CD4-positive, alpha-beta T cell treated with Interleukin-6 for 4 hours (primary cell): ENCODE measurements at regions not wholly inside any gene's neighbourhood (a gene's known extent, or its start where the extent isn't known, plus 50 kb on each side); places are given as distances from the start of the nearest gene placed in this dataset.

ENCODE experiments used
- DNase-seq: peaks from one replicate; pipeline ENCODE4 v3.0.0-alpha.2; 2020; ENCODE audit warnings: mixed read lengths

DNA sequence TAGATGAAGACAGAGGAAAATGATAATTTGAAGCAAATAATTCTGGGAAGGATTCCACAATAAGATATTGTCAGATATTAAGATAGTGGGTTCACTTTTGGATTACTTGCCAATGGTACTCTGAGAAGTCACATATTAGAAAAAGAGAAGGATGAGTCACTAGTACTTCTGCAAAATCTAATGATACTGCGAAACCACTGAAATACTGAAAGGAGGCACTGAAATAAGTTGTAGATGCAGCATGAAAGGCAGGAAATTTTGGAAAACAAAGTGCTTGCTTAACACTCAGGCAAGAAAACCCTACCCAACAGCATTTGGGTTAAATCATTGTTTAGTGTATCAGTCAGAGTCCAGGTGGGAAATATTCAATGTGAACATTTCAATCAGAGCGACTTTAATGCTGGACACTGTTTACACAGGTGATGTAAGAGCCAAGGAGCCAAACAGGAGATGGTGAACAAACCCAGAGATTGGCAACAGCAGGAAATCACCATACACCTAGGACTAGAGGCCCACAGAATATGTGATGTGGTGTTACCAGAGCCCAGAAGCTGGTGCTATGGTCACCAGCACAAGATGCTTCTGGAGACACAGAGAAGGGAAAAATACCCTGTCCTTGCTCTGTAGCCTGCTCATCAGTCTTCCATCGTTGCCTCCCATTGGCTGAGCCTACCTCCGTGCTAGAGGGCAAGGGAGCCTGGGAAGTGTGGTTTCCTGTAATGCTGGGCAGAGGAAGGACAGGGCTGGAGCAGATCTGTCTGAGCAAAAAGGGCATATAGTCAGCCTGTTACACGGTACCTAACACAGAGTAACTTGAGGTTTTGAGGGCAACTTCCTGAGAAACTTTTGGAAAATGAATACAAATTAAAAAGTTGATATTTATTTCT lies 204.7 kb upstream of the ITGA4 start:
- no peak for DNase-seq

DNA sequence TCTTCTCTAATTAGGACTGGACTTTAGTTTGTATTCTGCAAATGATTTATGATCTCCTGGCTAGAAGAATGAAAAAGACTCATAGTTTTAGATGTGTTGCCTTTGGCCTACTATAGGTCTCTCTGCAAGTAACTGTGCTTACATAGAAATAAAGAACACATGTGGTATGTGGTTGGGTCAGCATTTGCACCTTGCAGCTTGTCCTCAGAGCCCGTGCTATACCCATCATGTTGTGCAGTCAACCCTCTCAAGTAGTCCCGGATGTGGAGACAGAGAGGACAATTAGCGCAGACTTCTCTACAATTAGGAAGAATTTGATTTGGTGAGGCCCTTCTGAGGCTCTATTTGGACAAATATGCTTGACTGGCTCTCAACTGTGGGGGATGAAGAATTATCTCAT lies 203.7 kb upstream of the ITGA4 start:
- DNase-seq: no peak

DNA sequence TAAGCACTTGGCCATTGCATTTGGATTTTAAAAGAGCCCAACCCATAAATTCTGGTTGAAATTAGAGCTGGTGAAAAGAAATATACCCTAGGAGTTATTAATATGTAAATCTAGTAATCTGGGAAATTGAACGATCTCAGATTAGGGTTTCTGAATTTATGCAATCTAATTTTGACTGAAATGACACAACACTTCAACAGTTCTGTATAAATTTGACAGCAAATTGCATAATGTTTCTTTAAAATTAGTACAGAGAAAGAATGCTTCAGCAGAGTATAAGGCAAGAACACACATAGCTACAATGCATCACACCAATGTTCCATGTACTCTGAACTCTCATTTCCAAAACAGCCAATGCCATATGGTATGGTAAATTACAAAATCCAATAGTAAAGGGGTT lies 201.5 kb upstream of the ITGA4 start:
- no peak for DNase-seq

DNA sequence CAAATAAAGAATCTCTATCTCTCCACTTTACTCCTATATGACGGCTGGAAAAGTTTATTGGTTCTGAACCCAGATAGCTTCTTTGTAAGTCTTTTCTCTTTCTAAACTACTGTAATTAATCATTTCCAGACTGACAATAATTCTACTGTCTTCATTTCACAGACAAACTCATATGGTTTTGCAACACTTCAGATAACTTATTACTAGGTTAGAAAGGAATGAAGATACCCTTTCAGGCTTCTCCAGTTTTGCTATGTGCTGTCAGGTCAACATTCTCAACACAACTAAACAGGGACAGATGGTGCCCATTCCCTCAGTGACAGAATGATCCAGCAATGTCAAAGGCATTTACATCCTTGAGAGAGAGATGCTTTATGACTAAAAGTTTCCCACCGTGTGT lies 198.5 kb upstream of the ITGA4 start:
- no peak for DNase-seq

DNA sequence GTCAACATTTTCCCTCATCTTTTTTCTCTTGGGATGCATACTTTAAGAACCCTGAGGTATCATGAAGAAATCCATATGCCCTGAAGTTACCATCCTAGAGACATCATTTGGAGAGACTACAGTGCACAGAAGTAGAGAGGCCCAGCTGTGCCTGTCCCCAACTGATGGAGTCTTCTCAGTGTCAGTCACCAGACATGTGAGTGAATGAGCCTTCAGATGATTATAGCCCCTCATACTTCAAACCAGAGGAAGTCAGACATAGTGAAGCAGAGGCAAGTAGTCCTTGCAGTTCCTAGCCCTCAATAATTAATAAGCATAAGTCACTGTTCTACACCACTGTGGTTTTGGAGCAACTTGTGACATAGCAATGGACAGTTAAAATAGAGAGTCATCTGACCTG lies 194.4 kb upstream of the ITGA4 start:
- DNase-seq: no peak

DNA sequence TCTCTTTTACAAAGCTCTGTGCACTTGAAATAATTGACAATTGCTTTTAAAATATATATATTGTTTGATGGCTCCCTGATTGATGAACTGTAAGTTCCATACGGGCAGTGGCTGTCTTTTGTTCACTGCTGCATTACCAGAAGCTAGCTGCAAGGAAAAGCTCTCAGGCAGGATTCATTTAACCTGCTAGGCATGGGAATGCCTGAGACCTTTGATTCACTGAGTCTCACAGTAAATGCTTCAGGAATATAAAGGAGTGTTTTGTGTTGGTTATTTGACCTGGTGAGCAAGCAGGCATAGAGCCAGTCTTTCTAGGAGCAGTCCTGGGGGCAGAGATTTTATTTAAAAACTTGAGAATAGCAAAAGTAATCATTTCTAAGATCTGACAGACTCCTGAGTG lies 193.2 kb upstream of the ITGA4 start:
- no peak for DNase-seq

DNA sequence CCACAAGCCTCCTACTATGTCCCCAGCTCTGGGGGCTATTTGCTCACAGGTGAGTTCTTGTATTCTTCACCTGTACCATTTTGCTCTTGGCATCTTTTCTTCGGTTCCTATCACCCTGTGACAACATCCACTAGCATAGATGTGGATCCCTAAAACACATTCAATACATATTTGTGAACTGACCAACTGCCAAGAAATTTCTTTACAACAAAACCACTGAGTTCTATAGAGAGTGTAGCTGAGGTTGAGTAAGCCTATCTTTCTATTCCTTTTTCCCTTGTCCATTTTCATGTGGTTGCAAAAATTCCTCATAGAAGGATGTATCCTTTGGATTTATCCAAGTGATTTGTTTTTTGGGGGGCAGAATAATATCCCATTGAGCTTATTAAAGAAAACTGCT lies 192.7 kb upstream of the ITGA4 start:
- no peak for DNase-seq

DNA sequence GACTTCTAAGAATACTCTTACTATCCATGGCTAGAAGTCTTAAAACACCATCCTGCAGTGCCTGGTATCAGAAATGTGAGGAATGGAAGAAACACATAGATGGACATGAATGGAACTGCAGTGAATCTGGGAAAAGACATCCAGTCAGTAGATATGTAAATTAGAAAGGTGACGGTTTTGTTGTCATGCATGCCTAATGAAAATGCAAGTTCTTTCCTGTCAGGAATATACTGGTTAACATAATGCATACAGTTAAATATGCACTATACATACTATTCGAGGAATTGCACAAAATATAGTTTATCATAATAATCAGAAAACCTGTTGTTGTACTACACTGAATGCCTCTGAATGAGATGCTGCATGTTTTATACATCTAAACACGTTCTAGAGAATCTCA lies 190.6 kb upstream of the ITGA4 start:
- DNase-seq: no peak

DNA sequence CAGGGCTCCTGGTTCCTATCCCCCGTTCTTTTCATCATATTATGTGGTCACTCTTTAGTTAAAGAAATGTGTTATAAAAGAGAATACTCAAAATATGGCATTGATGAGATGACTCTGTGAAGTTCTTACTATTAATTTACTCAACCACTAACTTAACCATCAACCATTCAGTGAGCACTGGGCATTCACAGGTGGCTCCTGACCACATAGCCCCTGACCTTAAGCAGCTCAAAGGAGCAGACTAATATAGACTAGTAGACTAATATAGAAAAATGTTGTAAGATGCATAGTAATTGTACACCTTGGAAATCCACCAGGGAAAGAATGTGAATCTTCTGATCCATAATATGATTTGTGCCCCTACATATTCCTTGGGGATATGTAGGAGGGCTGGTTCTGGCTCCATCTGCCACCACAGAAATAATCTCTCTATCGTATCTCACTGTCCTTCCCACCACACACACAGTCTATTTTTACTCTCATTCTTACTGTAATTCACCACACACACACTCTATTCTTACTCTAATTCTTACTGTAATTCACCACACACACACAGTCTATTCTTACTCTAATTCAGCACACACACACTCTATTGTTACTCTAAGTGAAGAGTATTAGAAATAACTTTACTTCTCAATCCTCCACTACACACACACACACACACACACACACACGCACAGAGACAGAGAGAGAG lies 188.9 kb upstream of the ITGA4 start:
- DNase-seq: no peak

DNA sequence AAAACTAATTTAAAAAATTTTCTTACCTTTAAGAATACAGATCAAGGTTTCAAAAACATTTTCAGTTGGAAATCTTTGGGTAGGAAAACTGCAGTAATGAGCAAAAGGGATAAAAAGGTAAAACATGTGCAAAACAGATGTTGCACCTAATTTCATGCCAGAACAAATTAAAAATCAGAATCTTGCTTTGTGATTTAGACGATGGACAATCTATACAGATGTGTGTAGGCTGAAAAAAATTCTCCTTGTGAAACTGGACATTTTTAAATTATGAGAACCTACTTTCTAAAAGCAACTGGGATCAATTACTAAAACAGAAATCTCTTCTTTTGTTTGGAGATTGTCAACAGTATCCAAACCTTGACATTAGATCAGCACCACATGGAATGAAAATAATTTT lies 183.2 kb upstream of the ITGA4 start:
- no peak for DNase-seq

DNA sequence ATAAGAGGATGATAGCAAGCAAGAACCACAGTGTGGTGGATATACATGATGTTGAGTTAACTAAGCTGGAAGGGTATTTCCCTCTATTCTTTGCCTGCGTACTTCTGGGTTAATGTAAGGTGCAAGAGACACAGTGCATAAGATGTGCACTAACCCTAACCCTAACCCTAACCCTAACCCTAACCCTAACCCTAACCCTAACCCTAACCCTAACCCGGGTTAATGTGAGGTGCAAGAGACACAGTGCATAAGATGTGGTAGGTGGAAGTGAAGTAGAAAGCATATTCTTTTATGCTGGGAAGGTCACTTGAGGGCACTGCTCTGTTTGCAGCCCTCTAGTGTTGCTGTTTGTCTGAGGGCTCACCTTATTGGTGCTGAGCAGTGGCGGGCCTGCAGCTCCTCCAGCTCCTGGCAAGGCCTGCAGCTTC lies 181.5 kb upstream of the ITGA4 start:
- DNase-seq: peak; percentile 38

DNA sequence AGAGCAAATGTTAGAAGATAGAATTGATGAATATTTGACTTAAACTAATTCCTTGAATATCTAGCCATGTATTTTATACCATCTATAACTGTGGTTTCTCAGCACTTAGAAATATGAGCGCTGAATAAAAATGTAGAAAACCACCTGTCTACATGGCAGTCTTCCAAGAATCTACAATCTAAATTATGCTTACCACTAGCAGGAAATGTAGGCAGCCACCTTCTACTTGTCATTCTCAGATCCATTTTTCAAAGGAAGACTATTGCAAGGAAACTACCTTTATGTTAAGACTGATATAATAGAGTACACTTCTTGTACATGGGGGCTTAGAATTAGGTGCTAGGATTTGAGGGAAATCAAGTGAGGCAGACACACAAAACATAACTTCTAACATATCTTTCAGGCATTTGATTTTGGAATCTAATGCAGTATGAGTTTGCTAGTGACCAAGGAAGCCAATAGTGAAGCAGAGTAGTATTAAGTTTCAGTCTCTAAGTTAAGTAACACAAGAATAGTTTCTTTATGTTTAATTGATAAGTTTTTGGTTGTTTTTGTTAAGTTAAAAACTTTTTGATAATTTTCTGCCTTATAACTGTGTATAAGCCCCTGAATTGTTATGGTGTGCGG lies 175.9 kb upstream of the ITGA4 start:
- peak; percentile 22 for DNase-seq

DNA sequence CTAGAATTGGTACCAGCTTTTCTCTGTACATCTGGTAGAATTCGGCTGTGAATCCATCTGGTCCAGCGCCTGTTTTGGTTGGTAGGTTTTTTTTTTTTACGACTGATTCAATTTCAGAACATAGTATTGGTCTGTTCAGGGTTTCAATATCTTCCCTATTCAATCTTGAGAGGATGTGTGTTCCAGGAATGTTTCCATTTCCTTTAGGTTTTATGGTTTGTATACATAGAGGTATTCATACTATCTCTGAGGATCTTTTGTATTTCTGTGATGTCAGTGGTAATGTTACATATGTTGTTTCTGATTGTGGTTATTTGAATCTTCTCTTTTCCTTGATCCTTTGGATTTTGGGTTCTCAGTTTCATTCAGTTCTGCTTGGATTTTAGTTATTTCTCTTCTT lies 172.1 kb upstream of the ITGA4 start:
- DNase-seq: no peak

DNA sequence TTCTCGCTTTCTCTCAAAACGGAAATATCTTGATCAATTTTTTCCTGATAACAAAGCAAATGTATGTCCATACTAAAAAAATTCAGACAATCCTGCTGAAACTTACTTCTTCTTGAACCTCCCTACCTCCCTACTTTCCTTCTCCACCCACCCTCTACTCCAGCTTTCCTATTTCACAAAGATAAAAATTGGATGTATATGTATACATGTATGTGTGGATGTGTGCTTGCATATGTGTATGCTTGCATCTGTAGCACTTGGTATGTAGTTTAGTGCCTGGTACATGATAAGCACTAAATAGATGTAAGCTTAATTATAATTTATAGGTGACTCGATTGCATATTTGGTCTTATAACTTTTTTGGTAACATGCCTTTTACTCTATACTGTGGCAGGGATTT lies 167.5 kb upstream of the ITGA4 start:
- DNase-seq: no peak

DNA sequence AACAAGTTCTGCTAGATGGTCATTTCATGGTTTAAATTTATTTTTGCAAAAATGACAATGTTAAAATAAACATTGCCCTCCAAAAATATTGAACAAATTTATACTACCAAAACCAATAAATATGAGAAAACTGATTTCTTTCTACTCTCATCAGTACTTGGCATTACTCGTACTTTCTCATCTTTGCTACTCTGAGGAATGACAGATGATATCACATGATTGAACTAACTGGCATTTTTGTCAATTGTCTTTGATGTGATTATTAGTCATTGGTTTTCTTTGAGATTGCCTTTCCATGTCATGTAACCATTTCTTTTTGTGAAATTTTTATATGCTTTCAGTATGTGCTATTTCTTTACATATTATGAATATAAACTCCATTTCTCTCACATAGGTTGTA lies 167.0 kb upstream of the ITGA4 start:
- DNase-seq: no peak

DNA sequence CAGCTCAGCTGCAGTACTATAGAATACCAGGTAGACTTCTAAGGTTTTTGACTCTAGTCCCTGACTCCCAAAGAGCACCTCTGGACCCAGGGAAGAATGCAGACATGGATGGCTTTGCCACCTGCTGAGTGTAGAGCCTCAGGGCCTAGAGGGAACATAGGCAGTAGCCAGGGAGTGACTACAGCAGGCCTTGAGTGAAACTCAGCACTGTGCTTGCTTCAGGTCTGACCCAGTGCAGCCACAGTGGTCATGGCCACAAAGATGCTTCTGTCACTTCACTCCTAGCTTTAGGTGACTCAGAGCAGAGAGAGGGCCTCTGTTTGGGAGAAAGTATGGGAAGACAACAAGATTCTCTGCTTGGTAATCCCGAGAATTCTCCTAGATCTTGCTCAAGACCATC lies 162.2 kb upstream of the ITGA4 start:
- no peak for DNase-seq

DNA sequence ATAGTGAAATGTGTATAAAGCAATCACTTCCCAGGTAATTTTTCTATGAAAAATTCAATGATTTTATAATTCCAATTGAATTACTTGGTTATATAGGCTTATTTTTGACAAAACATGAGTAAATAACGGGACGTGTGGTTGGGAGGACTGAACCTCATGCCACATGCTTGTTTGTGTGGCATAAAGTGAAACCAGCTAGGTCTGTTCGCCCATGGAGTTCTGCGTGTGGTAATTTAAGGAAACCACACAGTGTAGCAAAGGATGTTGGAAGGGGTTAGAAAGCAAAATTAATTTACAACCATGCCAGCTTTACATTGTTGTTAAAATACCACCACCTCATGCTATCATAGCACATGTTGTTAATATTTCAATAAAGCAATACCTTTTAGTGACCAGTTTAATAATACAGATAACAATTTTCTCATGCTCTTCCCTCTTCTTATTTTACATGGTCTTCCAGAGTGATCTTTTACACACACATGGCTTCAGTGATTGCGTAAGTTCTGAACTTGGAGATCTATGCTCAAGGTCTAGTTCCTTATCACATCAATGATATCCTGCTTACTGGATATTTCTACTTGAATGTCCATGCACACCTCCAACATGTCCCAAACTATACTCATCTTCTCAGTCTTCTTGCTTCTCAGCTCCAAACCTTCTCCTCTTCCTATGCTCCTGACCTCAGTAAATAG lies 156.4 kb upstream of the ITGA4 start:
- DNase-seq: peak; percentile 67

DNA sequence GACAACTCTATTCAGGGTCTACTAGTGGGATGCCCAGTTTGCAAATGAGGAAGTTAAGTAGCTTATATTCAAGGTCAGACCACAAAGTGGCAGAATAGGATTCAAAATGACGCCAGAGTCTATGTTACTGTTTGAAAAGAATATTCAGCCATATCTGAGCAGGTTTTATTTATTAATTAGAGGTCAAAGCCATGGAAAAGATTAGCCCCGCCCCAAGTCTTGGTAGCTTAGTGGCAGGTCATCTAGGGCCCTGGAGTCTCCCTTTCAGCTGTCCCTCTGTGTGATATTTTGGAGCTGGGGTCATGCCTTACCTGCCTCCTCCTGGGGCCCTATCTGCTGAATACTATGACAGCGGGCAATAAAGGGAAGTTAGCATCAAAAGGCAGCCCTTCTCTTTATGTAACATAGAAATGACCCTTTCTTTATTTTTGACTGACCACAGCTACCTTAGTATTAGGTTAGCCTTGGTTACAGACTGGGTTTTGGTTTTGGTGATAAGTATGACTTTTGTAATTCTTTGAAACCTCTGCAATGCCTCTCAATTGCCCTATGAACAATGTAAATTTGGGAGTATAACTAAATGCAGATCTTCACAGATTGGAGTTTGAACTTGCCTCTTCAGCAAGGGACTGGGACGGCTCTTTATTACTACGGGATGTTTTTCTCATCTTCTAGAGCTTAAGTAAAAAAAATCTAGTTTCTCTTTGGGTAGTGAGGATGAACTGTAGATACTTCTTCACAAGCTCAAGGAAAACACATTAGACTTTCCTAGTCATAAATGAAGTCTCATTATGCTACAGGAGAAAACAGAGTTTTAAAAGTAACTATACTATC lies 153.0 kb upstream of the ITGA4 start:
- DNase-seq: no peak

DNA sequence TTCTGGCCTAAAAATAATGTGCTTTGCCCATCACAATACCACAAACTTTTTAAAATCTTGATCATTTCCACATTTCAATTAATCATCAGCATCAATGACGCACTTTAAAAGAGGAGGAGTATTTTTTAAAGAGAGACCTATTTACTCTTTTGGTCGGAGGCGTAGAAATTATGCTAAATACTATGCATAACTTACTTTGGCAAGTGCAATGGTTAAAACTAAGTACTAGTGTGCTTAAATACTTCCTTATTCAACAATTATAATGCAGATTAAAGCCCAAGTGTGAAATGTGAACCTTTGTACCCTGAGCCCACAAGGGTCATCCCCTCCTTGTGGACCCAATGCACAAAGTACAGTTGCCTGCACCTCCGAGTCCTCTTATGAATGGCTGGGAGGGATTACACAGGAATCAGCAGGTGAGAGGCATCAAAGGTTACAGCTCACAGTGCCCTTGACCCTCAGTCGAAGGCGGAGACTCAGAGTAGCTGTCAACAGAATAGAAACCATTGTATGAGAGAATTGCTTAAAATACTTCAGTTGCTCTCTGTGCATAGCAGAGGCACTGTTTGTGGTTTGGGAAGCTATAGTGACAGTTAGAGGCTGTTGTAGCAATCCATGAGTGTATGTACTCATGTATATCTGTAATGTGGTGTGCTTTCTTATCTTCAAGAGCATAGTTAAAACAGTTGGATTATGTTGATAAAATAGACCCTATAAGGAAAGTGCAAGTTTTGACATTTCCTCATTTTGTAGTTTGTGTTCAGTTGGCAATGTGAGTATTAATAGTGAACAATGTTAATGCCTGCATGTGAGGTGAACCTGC lies 151.7 kb upstream of the ITGA4 start:
- DNase-seq: peak; percentile 61

DNA sequence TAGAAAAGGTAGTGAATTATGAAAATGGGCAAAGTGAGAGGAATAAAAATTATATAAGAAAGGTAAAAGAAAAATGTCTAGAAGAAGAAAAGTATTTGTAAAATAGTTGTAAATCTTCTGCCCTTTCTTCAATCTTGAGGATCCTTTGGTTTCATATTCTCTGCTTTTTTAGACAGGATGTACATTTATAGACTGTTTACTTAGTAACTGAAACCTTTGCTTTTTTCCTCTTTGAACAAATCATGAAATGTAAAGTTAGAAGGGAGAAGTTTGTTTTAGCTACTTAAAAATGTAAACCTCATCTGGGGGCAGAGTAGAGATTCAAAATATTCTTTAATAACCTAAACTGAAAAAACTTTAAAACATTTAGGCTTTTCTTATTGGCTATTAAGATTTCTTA lies 150.4 kb upstream of the ITGA4 start:
- DNase-seq: no peak

DNA sequence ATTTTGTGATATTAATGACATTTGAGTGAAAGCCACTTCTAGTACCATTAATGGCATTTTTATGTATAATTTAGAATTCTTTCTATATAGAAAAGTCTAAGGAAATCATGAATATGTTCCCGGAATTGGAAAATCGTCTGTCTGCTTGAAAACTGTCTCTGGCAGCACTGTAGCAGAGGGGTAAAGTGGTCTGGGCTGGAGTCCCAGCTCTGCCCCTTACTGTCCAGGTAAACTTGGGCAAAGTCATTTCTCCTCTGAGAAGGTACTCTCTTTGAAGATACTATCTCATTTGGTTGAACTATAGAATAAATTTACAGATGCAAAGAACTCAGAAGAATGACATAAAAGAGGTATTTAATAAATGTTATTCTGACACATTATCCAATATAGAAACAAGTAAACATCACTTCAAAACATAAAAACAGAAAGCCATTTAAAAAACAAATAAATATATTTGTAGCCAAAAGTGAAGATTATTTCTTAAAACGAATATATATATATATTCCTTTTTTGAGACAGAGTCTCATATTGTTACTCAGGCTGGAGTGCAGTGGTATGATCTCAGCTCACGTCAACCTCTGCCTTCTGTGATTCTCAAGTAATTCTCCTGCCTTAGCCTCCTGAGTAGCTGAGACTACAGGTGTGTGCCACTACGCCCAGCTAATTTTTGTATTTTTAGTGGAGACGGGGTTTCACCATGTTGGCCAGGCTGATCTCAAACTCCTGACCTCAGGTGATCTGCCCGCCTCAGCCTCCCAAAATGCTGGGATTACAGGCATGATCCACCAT lies 149.8 kb upstream of the ITGA4 start:
- peak; percentile 31 for DNase-seq
